Right cardiac atrium (tissue), 5 donors: ENCODE measurements at regions not wholly inside any gene's neighbourhood (a gene's known extent, or its start where the extent isn't known, plus 50 kb on each side); places are given as distances from the start of the nearest gene placed in this dataset.

Source experiments
- ATAC-seq, 2 donors: fragments of 200-7000 bp; cut with Tn5 transposase; one replicate each; pipeline versions ENCODE4 v1.8.0 to v1.9.1; 2020; ENCODE audit warnings: moderate library complexity in 2 of 2, mild to moderate bottlenecking in 1 of 2
- DNase-seq, 3 donors: peaks; one replicate each; pipeline ENCODE4 v3.0.0-alpha.2; 2020
- H3K27ac ChIP-seq: one replicate; pipeline ENCODE4 v1.5.1; 2013; ENCODE audit warnings: mild to moderate bottlenecking, low read length, control low read depth, moderate library complexity
- H3K27me3 ChIP-seq: one replicate; pipeline ENCODE4 v1.6.1; 2013; ENCODE audit not compliant: control insufficient read depth, insufficient read depth
- H3K4me1 ChIP-seq: one replicate; pipeline ENCODE4 v1.6.1; 2013; ENCODE audit warnings: low read length; ENCODE audit not compliant: control insufficient read depth, insufficient read depth
- H3K4me3 ChIP-seq: one replicate; pipeline ENCODE4 v1.5.1; 2013; ENCODE audit warnings: low read length, control low read depth
- H3K9me3 ChIP-seq: one replicate; pipeline ENCODE4 v1.6.1; 2013; ENCODE audit warnings: low read length; ENCODE audit not compliant: control insufficient read depth
- WGBS: extraction: QIAGEN DNeasy Blood & Tissue Kit; methylation state at CpG from one replicate; pipeline ENCODE4 v1.1.7; 2013; 5-methylcytosine and 5-hydroxymethylcytosine counted together
- intact Hi-C, 4 donors: fragments of 100-400 bp; cut with DNase I; formaldehyde crosslinking; loops; one replicate each; pipeline versions ENCODE4 v1.11.0 to v1.14.0; 2022 to 2023
- donor health status: healthy with polysubstance abuse.
- donor health status: DM: no; HTN: yes; CAD: no.
- donor health status: DM: no; HTN: no; CAD: no.
- donor health status: DM: no; HTN: yes; CAD: no; lungs with severe emphysema.
- donor health status: DM: yes; HTN: yes; CAD: no.

DNA sequence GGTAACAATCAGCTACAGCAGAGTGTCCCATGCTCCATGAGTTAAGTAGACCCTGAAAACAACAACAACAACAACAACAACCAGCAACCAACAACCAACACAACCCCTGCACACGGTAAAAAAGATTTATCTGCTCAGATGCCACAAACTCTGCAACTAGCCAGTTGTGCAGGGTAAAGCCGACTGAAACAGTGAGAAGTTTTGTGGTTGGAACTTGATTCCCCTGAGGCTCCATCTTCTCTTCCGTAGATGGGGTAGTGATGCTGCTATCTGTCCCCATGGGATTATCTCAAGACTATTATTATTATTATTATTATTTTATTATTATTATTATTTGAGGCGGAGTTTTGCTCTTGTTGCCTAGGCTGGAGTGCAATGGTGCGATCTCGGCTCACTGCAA lies 50.6 kb upstream of the RAPGEF2 start:
- no peaks in the 10 kb centered on the region for H3K4me1 ChIP-seq
- no peak overlapping the region for H3K4me3 ChIP-seq
- WGBS: 85% methylated on average over 6 of the region's 6 CpGs
- no peak overlapping the region for H3K27ac ChIP-seq
- ATAC-seq (no peak), DNase-seq (no peak)
- H3K9me3 ChIP-seq: no peaks in the 10 kb centered on the region
- intact Hi-C loops: no loop called here
- H3K27me3 ChIP-seq: no peaks in the 10 kb centered on the region
